Endothelial cell of umbilical vein (primary cell): ENCODE measurements at regions not wholly inside any gene's neighbourhood (a gene's known extent, or its start where the extent isn't known, plus 50 kb on each side); places are given as distances from the start of the nearest gene placed in this dataset.

ENCODE experiments used
- MYC ChIP-seq: IDR thresholded peaks from one replicate; pipeline ENCODE4 v1.6.1; 2011; ENCODE audit warnings: mild to moderate bottlenecking, low read depth, low read length
- POLR2A ChIP-seq: IDR thresholded peaks from 2 replicates; pipeline ENCODE4 v1.6.1; 2012; ENCODE audit warnings: low read depth, mild to moderate bottlenecking, control low read depth, low read length
- POLR2AphosphoS5 ChIP-seq: IDR thresholded peaks from 2 replicates; pipeline ENCODE4 v1.6.1; 2012; ENCODE audit warnings: low read depth, mild to moderate bottlenecking, control low read depth, low read length, moderate library complexity; ENCODE audit not compliant: insufficient read depth
- TF ChIP-seq, protein P1 (sequence below), 2 donors: IDR thresholded peaks; 1 replicate in 1 of 2; 2 replicates in 1 of 2; pipeline ENCODE4 v1.5.1; 2011; ENCODE audit warnings: low read length in 2 of 2, mild to moderate bottlenecking in 2 of 2, moderate library complexity in 2 of 2, control low read depth in 1 of 2, inconsistent platforms in 1 of 2, low read depth in 1 of 2; ENCODE audit not compliant: insufficient read depth in 1 of 2; ENCODE audit errors: extremely low read depth in 1 of 2

- TF ChIP-seq, protein P1, sequence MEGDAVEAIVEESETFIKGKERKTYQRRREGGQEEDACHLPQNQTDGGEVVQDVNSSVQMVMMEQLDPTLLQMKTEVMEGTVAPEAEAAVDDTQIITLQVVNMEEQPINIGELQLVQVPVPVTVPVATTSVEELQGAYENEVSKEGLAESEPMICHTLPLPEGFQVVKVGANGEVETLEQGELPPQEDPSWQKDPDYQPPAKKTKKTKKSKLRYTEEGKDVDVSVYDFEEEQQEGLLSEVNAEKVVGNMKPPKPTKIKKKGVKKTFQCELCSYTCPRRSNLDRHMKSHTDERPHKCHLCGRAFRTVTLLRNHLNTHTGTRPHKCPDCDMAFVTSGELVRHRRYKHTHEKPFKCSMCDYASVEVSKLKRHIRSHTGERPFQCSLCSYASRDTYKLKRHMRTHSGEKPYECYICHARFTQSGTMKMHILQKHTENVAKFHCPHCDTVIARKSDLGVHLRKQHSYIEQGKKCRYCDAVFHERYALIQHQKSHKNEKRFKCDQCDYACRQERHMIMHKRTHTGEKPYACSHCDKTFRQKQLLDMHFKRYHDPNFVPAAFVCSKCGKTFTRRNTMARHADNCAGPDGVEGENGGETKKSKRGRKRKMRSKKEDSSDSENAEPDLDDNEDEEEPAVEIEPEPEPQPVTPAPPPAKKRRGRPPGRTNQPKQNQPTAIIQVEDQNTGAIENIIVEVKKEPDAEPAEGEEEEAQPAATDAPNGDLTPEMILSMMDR (IDR thresholded peaks at IDR 0.05; ENCODE audit: extremely low read depth in 1 of 2, insufficient read depth in 1 of 2, low read depth in 1 of 2, low read length in 2 of 2) = no peak
- TF ChIP-seq POLR2A (no peak), POLR2AphosphoS5 (no peak), MYC (no peak)
These were observed 238.8 kb downstream of the CNTN3 start for GRCh38 chr3:74375653-74376052.
